Endothelial cell of umbilical vein (primary cell): ENCODE measurements at regions not wholly inside any gene's neighbourhood (a gene's known extent, or its start where the extent isn't known, plus 50 kb on each side); places are given as distances from the start of the nearest gene placed in this dataset.

ENCODE experiments used
- BruUV-seq: library from RNA; stranded (reverse); fragments of 400-500 nt; replicated peaks from 2 replicates; lab custom pipeline; 2021; lab: Mats Ljungman, UMichigan
- CTCF ChIA-PET: fragments of 300-600, 350-600 bp; sonication (Branson Sonifier 250); formaldehyde crosslinking; loops from one replicate; lab custom pipeline; 2021; ENCODE audit warnings: antibody characterized with exemption, inconsistent platforms; lab: Charles Lee
- POLR2A ChIA-PET: fragments of 300-600, 350-600 bp; sonication (Branson Sonifier 250); formaldehyde crosslinking; loops from one replicate; lab custom pipeline; 2021; ENCODE audit warnings: antibody characterized with exemption, inconsistent platforms; lab: Charles Lee
- DNase-seq: peaks from one replicate; pipeline ENCODE4 v3.0.0-alpha.2; 2011; ENCODE audit warnings: low read depth, low spot score
- FAIRE-seq: peaks from 2 replicates; lab custom pipeline; 2011; peaks lifted over from hg19 to GRCh38; lab: Jason Lieb, UNC
- H2AFZ ChIP-seq: 2 replicates; pipeline ENCODE4 v1.6.0; 2012; ENCODE audit warnings: low read depth, low read length, control low read depth, inconsistent platforms
- H3K27ac ChIP-seq: 2 replicates; pipeline ENCODE4 v1.5.1; 2011; ENCODE audit warnings: low read depth, mild to moderate bottlenecking, control low read depth, low read length, moderate library complexity; ENCODE audit not compliant: insufficient read depth
- H3K27me3 ChIP-seq, 2 experiments: 2 replicates each; pipeline versions ENCODE4 v1.6.0 to v1.6.1; 2011; ENCODE audit warnings: low read length in 2 of 2, mixed read lengths in 1 of 2; ENCODE audit not compliant: control insufficient read depth in 2 of 2, insufficient read depth in 2 of 2
- H3K36me3 ChIP-seq, 2 experiments: 2 replicates in 1 of 2; 3 replicates in 1 of 2; pipeline ENCODE4 v1.5.1; 2011; ENCODE audit warnings: low read length in 2 of 2, mild to moderate bottlenecking in 1 of 2, moderate library complexity in 1 of 2; ENCODE audit not compliant: control insufficient read depth in 2 of 2, insufficient read depth in 2 of 2; ENCODE audit errors: extremely low read depth in 1 of 2
- H3K4me1 ChIP-seq: 3 replicates; pipeline ENCODE4 v1.5.1; 2011; ENCODE audit warnings: mild to moderate bottlenecking, low read length; ENCODE audit not compliant: control insufficient read depth, insufficient read depth; ENCODE audit errors: extremely low read depth
- H3K4me2 ChIP-seq: 2 replicates; pipeline ENCODE4 v1.6.1; 2011; ENCODE audit warnings: low read length, control low read depth, mixed read lengths; ENCODE audit not compliant: insufficient read depth
- H3K4me3 ChIP-seq, 3 experiments: fragments of 200-600 bp in 1 of 3; sonication (generic), shearing (Covaris generic) in 1 of 3; replicated peaks in 1 of 3; 2 replicates each; pipeline ENCODE4 v1.5.1; 2011 to 2016; ENCODE audit warnings: control low read depth in 3 of 3, low read length in 3 of 3, mild to moderate bottlenecking in 2 of 3, inconsistent platforms in 1 of 3, low read depth in 1 of 3, moderate library complexity in 1 of 3; ENCODE audit not compliant: insufficient read depth in 1 of 3
- H3K79me2 ChIP-seq: 2 replicates; pipeline ENCODE4 v1.6.0; 2012; ENCODE audit warnings: low read length, inconsistent platforms; ENCODE audit not compliant: control insufficient read depth, insufficient read depth
- H3K9ac ChIP-seq: replicated peaks from 2 replicates; pipeline ENCODE3; 2011; ENCODE audit warnings: low read length, control low read depth; ENCODE audit not compliant: insufficient read depth; ENCODE audit errors: extremely low read depth
- H3K9me1 ChIP-seq: replicated peaks from 3 replicates; pipeline ENCODE4 v1.6.0; 2011; ENCODE audit warnings: mild to moderate bottlenecking, low read length; ENCODE audit not compliant: control insufficient read depth, insufficient read depth; ENCODE audit errors: extremely low read depth
- H3K9me3 ChIP-seq: replicated peaks from 2 replicates; pipeline ENCODE4 v1.5.1; 2012; ENCODE audit warnings: low read length, inconsistent platforms; ENCODE audit not compliant: control insufficient read depth, insufficient read depth
- H4K20me1 ChIP-seq: replicated peaks from 2 replicates; pipeline ENCODE3; 2011; ENCODE audit warnings: mild to moderate bottlenecking, low read length; ENCODE audit not compliant: control insufficient read depth, insufficient read depth; ENCODE audit errors: extremely low read depth
- CTCF ChIP-seq, 2 donors: IDR thresholded peaks; 1 replicate in 1 of 2; 2 replicates in 1 of 2; pipeline ENCODE4 v1.5.1; 2011; ENCODE audit warnings: low read length in 2 of 2, mild to moderate bottlenecking in 2 of 2, moderate library complexity in 2 of 2, control low read depth in 1 of 2, inconsistent platforms in 1 of 2, low read depth in 1 of 2; ENCODE audit not compliant: insufficient read depth in 1 of 2; ENCODE audit errors: extremely low read depth in 1 of 2
- EZH2 ChIP-seq: IDR thresholded peaks from 2 replicates; pipeline ENCODE4 v1.6.1; 2012; ENCODE audit warnings: borderline replicate concordance, low read depth, mild to moderate bottlenecking, moderate library complexity, low read length, inconsistent platforms; ENCODE audit not compliant: severe bottlenecking
- FOS ChIP-seq: IDR thresholded peaks from 2 replicates; pipeline ENCODE4 v1.6.1; 2011; ENCODE audit warnings: mild to moderate bottlenecking, low read length, moderate library complexity, borderline replicate concordance; ENCODE audit not compliant: insufficient read depth
- GATA2 ChIP-seq: IDR thresholded peaks from 2 replicates; pipeline ENCODE4 v1.7.0; 2011; ENCODE audit warnings: low read depth, mild to moderate bottlenecking, moderate library complexity, mixed read lengths, low read length; ENCODE audit not compliant: insufficient read length, insufficient read depth
- JUN ChIP-seq: IDR thresholded peaks from 2 replicates; pipeline ENCODE4 v1.6.1; 2011; ENCODE audit warnings: borderline replicate concordance, low read depth; ENCODE audit not compliant: insufficient read length, insufficient read depth
- MYC ChIP-seq: IDR thresholded peaks from one replicate; pipeline ENCODE4 v1.6.1; 2011; ENCODE audit warnings: mild to moderate bottlenecking, low read depth, low read length
- POLR2A ChIP-seq: IDR thresholded peaks from 2 replicates; pipeline ENCODE4 v1.6.1; 2012; ENCODE audit warnings: low read depth, mild to moderate bottlenecking, control low read depth, low read length
- POLR2AphosphoS5 ChIP-seq: IDR thresholded peaks from 2 replicates; pipeline ENCODE4 v1.6.1; 2012; ENCODE audit warnings: low read depth, mild to moderate bottlenecking, control low read depth, low read length, moderate library complexity; ENCODE audit not compliant: insufficient read depth
- dilution Hi-C: fragments of 300-500 bp; cut with MboI; formaldehyde crosslinking; loops from one replicate; pipeline ENCODE4 v1.15.0; 2019; ENCODE audit warnings: low sequenced_read_pairs; ENCODE audit not compliant: extremely low pct_ligation_motif_present
- intact Hi-C: fragments of 100-400 bp; cut with micrococcal nuclease; formaldehyde crosslinking; loops from one replicate; pipeline ENCODE4 v1.10.0; 2022
- TF ChIP-seq, protein P1 (sequence below): IDR thresholded peaks from 2 replicates; pipeline ENCODE4 v1.6.1; 2011; ENCODE audit not compliant: insufficient read depth, insufficient read length

DNA sequence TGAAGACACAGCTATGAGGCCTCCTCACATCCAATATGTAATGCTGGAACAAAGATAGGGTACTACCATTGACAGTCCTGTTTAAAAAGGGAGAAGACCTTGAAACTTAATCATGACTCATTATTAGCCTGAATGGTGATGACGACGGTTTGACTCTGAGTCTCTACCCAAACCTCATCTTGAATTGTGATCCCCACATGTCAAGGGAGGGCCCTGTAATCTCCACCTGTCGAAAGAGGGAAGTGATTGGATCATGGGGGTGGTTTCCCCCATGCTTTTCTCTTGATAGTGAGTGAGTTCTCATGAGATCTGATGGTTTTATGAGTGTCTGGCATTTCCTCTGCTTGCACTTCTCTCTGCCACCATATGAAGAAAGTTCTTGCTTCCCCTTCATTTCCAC, 395.3 kb upstream of the CPEB2 start:
- Histone ChIP-seq H4K20me1 (no peaks in the 10 kb centered on the region), H3K4me3 (no peak overlapping the region), H3K27me3 (no peaks in the 10 kb centered on the region), H3K9me1 (no peaks in the 10 kb centered on the region), H3K36me3 (no peaks in the 10 kb centered on the region), H3K9ac (no peak overlapping the region), H3K79me2 (no peaks in the 10 kb centered on the region), H3K4me2 (no peak overlapping the region), H3K4me1 (no peaks in the 10 kb centered on the region), H2AFZ (no peak overlapping the region), H3K9me3 (peaks cover 2% of the 10 kb centered on the region), H3K27ac (no peak overlapping the region)
- DNase-seq (no peak), FAIRE-seq (no peak)
- CTCF ChIA-PET = no interaction called here
- no peak for TF ChIP-seq POLR2AphosphoS5
- TF ChIP-seq, protein P1, sequence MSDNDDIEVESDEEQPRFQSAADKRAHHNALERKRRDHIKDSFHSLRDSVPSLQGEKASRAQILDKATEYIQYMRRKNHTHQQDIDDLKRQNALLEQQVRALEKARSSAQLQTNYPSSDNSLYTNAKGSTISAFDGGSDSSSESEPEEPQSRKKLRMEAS = no peak
- TF ChIP-seq EZH2 = no peak
- TF ChIP-seq MYC = no peak
- no peak for TF ChIP-seq FOS
- TF ChIP-seq CTCF (IDR thresholded peaks at IDR 0.05; ENCODE audit: extremely low read depth in 1 of 2, insufficient read depth in 1 of 2, low read depth in 1 of 2, low read length in 2 of 2) = no peak
- no peak for TF ChIP-seq JUN
- TF ChIP-seq POLR2A = no peak
- TF ChIP-seq GATA2 = no peak
- BruUV-seq = no TSS peak
- intact Hi-C loops = no loop called here
- POLR2A ChIA-PET = no interaction called here
- dilution Hi-C loops = no loop called here
